ENCODE measurements at regions not wholly inside any gene's neighbourhood (a gene's known extent, or its start where the extent isn't known, plus 50 kb on each side); places are given as distances from the start of the nearest gene placed in this dataset.

DNA sequence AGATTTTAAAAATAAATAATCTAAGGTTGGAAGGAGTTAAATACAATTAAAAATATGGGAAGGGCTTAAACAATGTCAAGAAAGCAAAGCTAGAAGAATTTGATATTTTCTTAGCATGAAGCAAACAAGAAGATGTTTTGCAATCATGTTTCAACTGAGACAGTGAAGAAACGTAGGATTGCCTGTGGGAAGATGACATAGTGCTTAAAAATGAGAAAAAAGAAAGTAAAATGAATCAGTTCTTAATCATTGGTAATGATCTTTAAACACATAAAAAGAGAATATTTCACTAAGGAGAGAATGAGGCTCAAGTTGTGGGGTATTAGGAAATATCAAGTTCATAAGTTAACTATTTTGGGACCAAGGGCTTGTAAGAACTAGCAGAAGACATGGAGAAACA, 855.0 kb downstream of the METTL15 start:
- Histone ChIP-seq H3K4me1 (ENCODE audit: control insufficient read depth in 1 of 2, insufficient read depth in 2 of 2, low read length in 2 of 2) (no peaks in the 10 kb centered on the region), H3K79me2 (ENCODE audit: insufficient read depth, low read length) (no peaks in the 10 kb centered on the region), H3K9me2 (ENCODE audit: insufficient read depth) (0 out of 2 replicates have a peak, but pooled peaks cover 6% of the 10 kb centered on the region), H3K36me3 (ENCODE audit: control insufficient read depth in 1 of 2, insufficient read depth in 2 of 2, low read length in 2 of 2) (no peaks in the 10 kb centered on the region), H2AFZ (ENCODE audit: low read depth, low read length, poor library complexity, severe bottlenecking) (no peak overlapping the region), H3K9ac (ENCODE audit: low read length) (no peak overlapping the region), H3K4me3 (replicated peaks in 1 of 2; ENCODE audit: low read depth in 1 of 2, low read length in 2 of 2) (no peak overlapping the region), H3K27me3 (ENCODE audit: insufficient read depth, low read length) (no peaks in the 10 kb centered on the region), H3K4me2 (ENCODE audit: low read length) (no peak overlapping the region), H3K27ac (ENCODE audit: low read depth, low read length) (no peak overlapping the region), H3K9me3 (ENCODE audit: control insufficient read depth in 1 of 2, insufficient read depth in 1 of 2, low read depth in 1 of 2, low read length in 2 of 2) (no peaks in the 10 kb centered on the region), H4K20me1 (ENCODE audit: insufficient read depth) (no peaks in the 10 kb centered on the region)
- no TSS peak for BruUV-seq (replicated peaks)
- DNase-seq (ENCODE audit: low read depth, low spot score) (no peak), ATAC-seq (no peak)
- ChIA-PET CTCF (no interaction called here), RAD21 (ENCODE audit: low non-redundant PET in 1 of 2, low total read pairs in 2 of 2, uncharacterized antibody in 2 of 2, unreplicated experiment in 2 of 2) (no interaction called here), POLR2A (no interaction called here)
- no peak for TF ChIP-seq SRF (IDR thresholded peaks at IDR 0.05; ENCODE audit: low read depth)
- TF ChIP-seq, protein P1, sequence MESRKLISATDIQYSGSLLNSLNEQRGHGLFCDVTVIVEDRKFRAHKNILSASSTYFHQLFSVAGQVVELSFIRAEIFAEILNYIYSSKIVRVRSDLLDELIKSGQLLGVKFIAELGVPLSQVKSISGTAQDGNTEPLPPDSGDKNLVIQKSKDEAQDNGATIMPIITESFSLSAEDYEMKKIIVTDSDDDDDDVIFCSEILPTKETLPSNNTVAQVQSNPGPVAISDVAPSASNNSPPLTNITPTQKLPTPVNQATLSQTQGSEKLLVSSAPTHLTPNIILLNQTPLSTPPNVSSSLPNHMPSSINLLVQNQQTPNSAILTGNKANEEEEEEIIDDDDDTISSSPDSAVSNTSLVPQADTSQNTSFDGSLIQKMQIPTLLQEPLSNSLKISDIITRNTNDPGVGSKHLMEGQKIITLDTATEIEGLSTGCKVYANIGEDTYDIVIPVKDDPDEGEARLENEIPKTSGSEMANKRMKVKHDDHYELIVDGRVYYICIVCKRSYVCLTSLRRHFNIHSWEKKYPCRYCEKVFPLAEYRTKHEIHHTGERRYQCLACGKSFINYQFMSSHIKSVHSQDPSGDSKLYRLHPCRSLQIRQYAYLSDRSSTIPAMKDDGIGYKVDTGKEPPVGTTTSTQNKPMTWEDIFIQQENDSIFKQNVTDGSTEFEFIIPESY (IDR thresholded peaks at IDR 0.05; ENCODE audit: extremely low read depth, insufficient replicate concordance, low read length): no peak
- TF ChIP-seq POLR2AphosphoS5 (IDR thresholded peaks at IDR 0.05; ENCODE audit: low read depth, low read length): no peak
- TF ChIP-seq EZH2 (IDR thresholded peaks at IDR 0.05): no peak
- TF ChIP-seq, protein P2, sequence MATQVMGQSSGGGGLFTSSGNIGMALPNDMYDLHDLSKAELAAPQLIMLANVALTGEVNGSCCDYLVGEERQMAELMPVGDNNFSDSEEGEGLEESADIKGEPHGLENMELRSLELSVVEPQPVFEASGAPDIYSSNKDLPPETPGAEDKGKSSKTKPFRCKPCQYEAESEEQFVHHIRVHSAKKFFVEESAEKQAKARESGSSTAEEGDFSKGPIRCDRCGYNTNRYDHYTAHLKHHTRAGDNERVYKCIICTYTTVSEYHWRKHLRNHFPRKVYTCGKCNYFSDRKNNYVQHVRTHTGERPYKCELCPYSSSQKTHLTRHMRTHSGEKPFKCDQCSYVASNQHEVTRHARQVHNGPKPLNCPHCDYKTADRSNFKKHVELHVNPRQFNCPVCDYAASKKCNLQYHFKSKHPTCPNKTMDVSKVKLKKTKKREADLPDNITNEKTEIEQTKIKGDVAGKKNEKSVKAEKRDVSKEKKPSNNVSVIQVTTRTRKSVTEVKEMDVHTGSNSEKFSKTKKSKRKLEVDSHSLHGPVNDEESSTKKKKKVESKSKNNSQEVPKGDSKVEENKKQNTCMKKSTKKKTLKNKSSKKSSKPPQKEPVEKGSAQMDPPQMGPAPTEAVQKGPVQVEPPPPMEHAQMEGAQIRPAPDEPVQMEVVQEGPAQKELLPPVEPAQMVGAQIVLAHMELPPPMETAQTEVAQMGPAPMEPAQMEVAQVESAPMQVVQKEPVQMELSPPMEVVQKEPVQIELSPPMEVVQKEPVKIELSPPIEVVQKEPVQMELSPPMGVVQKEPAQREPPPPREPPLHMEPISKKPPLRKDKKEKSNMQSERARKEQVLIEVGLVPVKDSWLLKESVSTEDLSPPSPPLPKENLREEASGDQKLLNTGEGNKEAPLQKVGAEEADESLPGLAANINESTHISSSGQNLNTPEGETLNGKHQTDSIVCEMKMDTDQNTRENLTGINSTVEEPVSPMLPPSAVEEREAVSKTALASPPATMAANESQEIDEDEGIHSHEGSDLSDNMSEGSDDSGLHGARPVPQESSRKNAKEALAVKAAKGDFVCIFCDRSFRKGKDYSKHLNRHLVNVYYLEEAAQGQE (IDR thresholded peaks at IDR 0.05; ENCODE audit: low read depth): no peak
- no peak for TF ChIP-seq ELF1 (IDR thresholded peaks at IDR 0.05; ENCODE audit: borderline replicate concordance, low read depth)
- TF ChIP-seq POLR2A (IDR thresholded peaks at IDR 0.05; ENCODE audit: borderline replicate concordance, extremely low read depth, insufficient read depth, insufficient read length): no peak
- TF ChIP-seq RAD21 (IDR thresholded peaks at IDR 0.05; ENCODE audit: low read depth): no peak
- TF ChIP-seq, protein P3, sequence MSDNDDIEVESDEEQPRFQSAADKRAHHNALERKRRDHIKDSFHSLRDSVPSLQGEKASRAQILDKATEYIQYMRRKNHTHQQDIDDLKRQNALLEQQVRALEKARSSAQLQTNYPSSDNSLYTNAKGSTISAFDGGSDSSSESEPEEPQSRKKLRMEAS (IDR thresholded peaks at IDR 0.05): no peak
- TF ChIP-seq, protein P4, sequence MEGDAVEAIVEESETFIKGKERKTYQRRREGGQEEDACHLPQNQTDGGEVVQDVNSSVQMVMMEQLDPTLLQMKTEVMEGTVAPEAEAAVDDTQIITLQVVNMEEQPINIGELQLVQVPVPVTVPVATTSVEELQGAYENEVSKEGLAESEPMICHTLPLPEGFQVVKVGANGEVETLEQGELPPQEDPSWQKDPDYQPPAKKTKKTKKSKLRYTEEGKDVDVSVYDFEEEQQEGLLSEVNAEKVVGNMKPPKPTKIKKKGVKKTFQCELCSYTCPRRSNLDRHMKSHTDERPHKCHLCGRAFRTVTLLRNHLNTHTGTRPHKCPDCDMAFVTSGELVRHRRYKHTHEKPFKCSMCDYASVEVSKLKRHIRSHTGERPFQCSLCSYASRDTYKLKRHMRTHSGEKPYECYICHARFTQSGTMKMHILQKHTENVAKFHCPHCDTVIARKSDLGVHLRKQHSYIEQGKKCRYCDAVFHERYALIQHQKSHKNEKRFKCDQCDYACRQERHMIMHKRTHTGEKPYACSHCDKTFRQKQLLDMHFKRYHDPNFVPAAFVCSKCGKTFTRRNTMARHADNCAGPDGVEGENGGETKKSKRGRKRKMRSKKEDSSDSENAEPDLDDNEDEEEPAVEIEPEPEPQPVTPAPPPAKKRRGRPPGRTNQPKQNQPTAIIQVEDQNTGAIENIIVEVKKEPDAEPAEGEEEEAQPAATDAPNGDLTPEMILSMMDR (IDR thresholded peaks at IDR 0.05 in 2 of 3, conservative IDR thresholded peaks at IDR 0.05 in 1 of 3; ENCODE audit: borderline replicate concordance in 1 of 3, insufficient read depth in 1 of 3, low read depth in 2 of 3, low read length in 2 of 3): no peak
- no peak for TF ChIP-seq ZNF274 (IDR thresholded peaks at IDR 0.05; ENCODE audit: low read depth, low read length)
- no peak for TF ChIP-seq JUND (IDR thresholded peaks at IDR 0.05)
- no peak for TF ChIP-seq EZH2phosphoT487 (IDR thresholded peaks at IDR 0.05; ENCODE audit: borderline replicate concordance)
- intact Hi-C loops (cut with micrococcal nuclease): no loop called here
